Naive thymus-derived CD4-positive, alpha-beta T cell (primary cell): ENCODE measurements at regions not wholly inside any gene's neighbourhood (a gene's known extent, or its start where the extent isn't known, plus 50 kb on each side); places are given as distances from the start of the nearest gene placed in this dataset.

Experiments
- ATAC-seq: fragments of 150-1000 bp; cut with Tn5 transposase; 2 replicates; pipeline ENCODE4 v1.10.0; 2021; ENCODE audit warnings: mild to moderate bottlenecking, moderate library complexity
- CTCF ChIA-PET: fragments of 350-600 bp; sonication (Branson Sonifier 250); formaldehyde crosslinking; loops from one replicate; lab custom pipeline; 2021; ENCODE audit warnings: antibody characterized with exemption; lab: Charles Lee
- POLR2A ChIA-PET: fragments of 350-600 bp; sonication (Branson Sonifier 250); formaldehyde crosslinking; loops from one replicate; lab custom pipeline; 2021; ENCODE audit warnings: antibody characterized with exemption, inconsistent platforms; lab: Charles Lee
- DNase-seq, 9 donors: peaks; one replicate each; pipeline versions ENCODE4 v3.0.0 to v3.0.0-alpha.2; 2020 to 2022; ENCODE audit warnings: mixed read lengths in 1 of 9
- H3K27ac ChIP-seq: one replicate; pipeline ENCODE4 v1.7.0; 2013; ENCODE audit warnings: mild to moderate bottlenecking, low read depth, low read length, moderate library complexity
- H3K27me3 ChIP-seq, 2 donors: one replicate each; pipeline ENCODE4 v1.7.0; 2013; ENCODE audit warnings: low read length in 2 of 2, mild to moderate bottlenecking in 2 of 2, moderate library complexity in 2 of 2; ENCODE audit not compliant: control insufficient read depth in 2 of 2, insufficient read depth in 2 of 2
- H3K36me3 ChIP-seq, 3 experiments: 1 replicate in 2 of 3; 2 replicates in 1 of 3; pipeline ENCODE4 v1.7.0; 2013; ENCODE audit warnings: low read length in 3 of 3, mild to moderate bottlenecking in 3 of 3, moderate library complexity in 1 of 3; ENCODE audit not compliant: insufficient read depth in 3 of 3, control insufficient read depth in 2 of 3
- H3K4me1 ChIP-seq, 2 donors: one replicate each; pipeline ENCODE4 v1.7.0; 2013; ENCODE audit warnings: low read length in 2 of 2, mild to moderate bottlenecking in 2 of 2, moderate library complexity in 1 of 2; ENCODE audit not compliant: control insufficient read depth in 2 of 2, insufficient read depth in 2 of 2
- H3K4me3 ChIP-seq: 2 replicates; pipeline ENCODE4 v1.7.0; 2013; ENCODE audit warnings: mild to moderate bottlenecking, low read length
- H3K9me3 ChIP-seq, 3 experiments: 1 replicate in 2 of 3; 2 replicates in 1 of 3; pipeline ENCODE4 v1.7.0; 2013; ENCODE audit warnings: low read length in 3 of 3; ENCODE audit not compliant: control insufficient read depth in 2 of 3
- H3K27ac Mint-ChIP-seq, 9 donors: one replicate each; pipeline ENCODE4 v1.8.0; 2020 to 2022; ENCODE audit warnings: mixed read lengths in 9 of 9, mild to moderate bottlenecking in 8 of 9, moderate library complexity in 5 of 9, inconsistent platforms in 2 of 9
- H3K27me3 Mint-ChIP-seq, 5 donors: one replicate each; pipeline ENCODE4 v1.8.0; 2021 to 2022; ENCODE audit warnings: mixed read lengths in 5 of 5, mild to moderate bottlenecking in 1 of 5
- H3K36me3 Mint-ChIP-seq, 5 donors: one replicate each; pipeline ENCODE4 v1.8.0; 2020 to 2022; ENCODE audit warnings: mixed read lengths in 5 of 5, mild to moderate bottlenecking in 3 of 5, inconsistent platforms in 1 of 5
- H3K4me1 Mint-ChIP-seq, 7 donors: one replicate each; pipeline ENCODE4 v1.8.0; 2020 to 2022; ENCODE audit warnings: mixed read lengths in 7 of 7, mild to moderate bottlenecking in 3 of 7, inconsistent platforms in 1 of 7
- H3K4me3 Mint-ChIP-seq, 10 donors: one replicate each; pipeline ENCODE4 v1.8.0; 2020 to 2022; ENCODE audit warnings: mild to moderate bottlenecking in 10 of 10, mixed read lengths in 10 of 10, moderate library complexity in 6 of 10, inconsistent platforms in 2 of 10
- H3K9me3 Mint-ChIP-seq, 11 donors: one replicate each; pipeline ENCODE4 v1.8.0; 2020 to 2022; ENCODE audit warnings: mixed read lengths in 11 of 11, mild to moderate bottlenecking in 4 of 11, inconsistent platforms in 1 of 11, moderate library complexity in 1 of 11
- intact Hi-C, 2 donors: fragments of 100-400 bp; cut with micrococcal nuclease; formaldehyde crosslinking; loops; one replicate each; pipeline ENCODE4 v1.15.1; 2023

- H3K27ac Mint-ChIP-seq, result no peak overlapping the region
- no peaks in the 10 kb centered on the region for H3K4me1 ChIP-seq
- no peaks in the 10 kb centered on the region for H3K36me3 Mint-ChIP-seq
- no peaks in the 10 kb centered on the region for H3K27me3 ChIP-seq
- no peak overlapping the region for H3K4me3 ChIP-seq
- H3K4me1 Mint-ChIP-seq, result no peaks in the 10 kb centered on the region
- no peak overlapping the region for H3K27ac ChIP-seq
- ATAC-seq (no peak), DNase-seq (no peak)
- ChIA-PET POLR2A (no interaction called here), CTCF (no interaction called here)
- H3K36me3 ChIP-seq, result no peaks in the 10 kb centered on the region
- peaks cover 0 to 10% (median 2%) of the 10 kb centered on the region in 11 donors for H3K9me3 Mint-ChIP-seq
- no peak overlapping the region for H3K4me3 Mint-ChIP-seq
- H3K9me3 ChIP-seq, result no peaks in the 10 kb centered on the region
- intact Hi-C loops, result no loop called here
- no peaks in the 10 kb centered on the region for H3K27me3 Mint-ChIP-seq
These were observed 677.9 kb downstream of the DTWD2 start for GRCh38 chr5:118310401-118310800.

GRCh38 chr5:118303296-118303695, 685.1 kb downstream of the DTWD2 start:
- intact Hi-C loops, result no loop called here
- Mint-ChIP-seq H3K27ac (no peak overlapping the region), H3K36me3 (no peaks in the 10 kb centered on the region), H3K9me3 (peaks cover 0 to 10% (median 2%) of the 10 kb centered on the region in 11 donors), H3K4me3 (no peak overlapping the region), H3K4me1 (no peaks in the 10 kb centered on the region), H3K27me3 (no peaks in the 10 kb centered on the region)
- no peaks in the 10 kb centered on the region for H3K36me3 ChIP-seq
- no peak for ATAC-seq
- no peaks in the 10 kb centered on the region for H3K9me3 ChIP-seq
- no peaks in the 10 kb centered on the region for H3K4me1 ChIP-seq
- H3K27me3 ChIP-seq, result no peaks in the 10 kb centered on the region
- no peak for DNase-seq
- H3K4me3 ChIP-seq, result no peak overlapping the region
- no peak overlapping the region for H3K27ac ChIP-seq
- CTCF ChIA-PET, result no interaction called here
- POLR2A ChIA-PET, result no interaction called here

- intact Hi-C loops, result no loop called here
- Histone ChIP-seq H3K4me3 (no peak overlapping the region), H3K36me3 (no peaks in the 10 kb centered on the region), H3K27ac (no peak overlapping the region), H3K9me3 (no peaks in the 10 kb centered on the region), H3K27me3 (no peaks in the 10 kb centered on the region), H3K4me1 (no peaks in the 10 kb centered on the region)
- ChIA-PET POLR2A (no interaction called here), CTCF (no interaction called here)
- no peaks in the 10 kb centered on the region for H3K4me1 Mint-ChIP-seq
- DNase-seq (no peak), ATAC-seq (no peak)
- H3K4me3 Mint-ChIP-seq, result no peak overlapping the region
- H3K9me3 Mint-ChIP-seq, result peaks cover 0 to 10% (median under 1%) of the 10 kb centered on the region in 11 donors
- H3K36me3 Mint-ChIP-seq, result no peaks in the 10 kb centered on the region
- H3K27me3 Mint-ChIP-seq, result no peaks in the 10 kb centered on the region
- no peak overlapping the region for H3K27ac Mint-ChIP-seq
These were observed 685.6 kb downstream of the DTWD2 start for GRCh38 chr5:118302786-118303185.

GRCh38 chr5:118301696-118302095, 686.7 kb downstream of the DTWD2 start:
- no peaks in the 10 kb centered on the region for H3K36me3 ChIP-seq
- H3K27ac Mint-ChIP-seq, result no peak overlapping the region
- H3K4me3 Mint-ChIP-seq, result no peak overlapping the region
- H3K4me1 Mint-ChIP-seq, result no peaks in the 10 kb centered on the region
- no peaks in the 10 kb centered on the region for H3K27me3 ChIP-seq
- no peak overlapping the region for H3K27ac ChIP-seq
- intact Hi-C loops, result no loop called here
- ATAC-seq (no peak), DNase-seq (no peak)
- no peaks in the 10 kb centered on the region for H3K27me3 Mint-ChIP-seq
- peaks cover 0 to 10% (median 0%) of the 10 kb centered on the region in 11 donors for H3K9me3 Mint-ChIP-seq
- no peaks in the 10 kb centered on the region for H3K36me3 Mint-ChIP-seq
- H3K4me3 ChIP-seq, result no peak overlapping the region
- ChIA-PET CTCF (interaction anchor here (0.7 kb wide), 1 partner anchor 92 kb away, joined by 3 read pairs; no protein-coding TSS in a partner anchor), POLR2A (no interaction called here)
- H3K9me3 ChIP-seq, result no peaks in the 10 kb centered on the region
- no peaks in the 10 kb centered on the region for H3K4me1 ChIP-seq

- Histone ChIP-seq H3K4me1 (no peaks in the 10 kb centered on the region), H3K9me3 (no peaks in the 10 kb centered on the region), H3K36me3 (no peaks in the 10 kb centered on the region), H3K4me3 (no peak overlapping the region), H3K27me3 (no peaks in the 10 kb centered on the region), H3K27ac (no peak overlapping the region)
- intact Hi-C loops, result no loop called here
- H3K9me3 Mint-ChIP-seq, result peaks cover 0 to 11% (median 0%) of the 10 kb centered on the region in 11 donors
- no peaks in the 10 kb centered on the region for H3K4me1 Mint-ChIP-seq
- CTCF ChIA-PET, result no interaction called here
- H3K27me3 Mint-ChIP-seq, result no peaks in the 10 kb centered on the region
- POLR2A ChIA-PET, result no interaction called here
- no peak overlapping the region for H3K4me3 Mint-ChIP-seq
- no peak for ATAC-seq
- no peaks in the 10 kb centered on the region for H3K36me3 Mint-ChIP-seq
- no peak overlapping the region for H3K27ac Mint-ChIP-seq
- DNase-seq, result no peak
These were observed 693.3 kb downstream of the DTWD2 start for GRCh38 chr5:118295045-118295444.

GRCh38 chr5:118293378-118293777, 695.0 kb downstream of the DTWD2 start:
- no peak for DNase-seq
- H3K27ac Mint-ChIP-seq, result no peak overlapping the region
- Histone ChIP-seq H3K4me3 (no peak overlapping the region), H3K4me1 (no peaks in the 10 kb centered on the region), H3K9me3 (no peaks in the 10 kb centered on the region), H3K36me3 (no peaks in the 10 kb centered on the region), H3K27ac (no peak overlapping the region), H3K27me3 (no peaks in the 10 kb centered on the region)
- ChIA-PET POLR2A (no interaction called here), CTCF (no interaction called here)
- intact Hi-C loops, result no loop called here
- no peaks in the 10 kb centered on the region for H3K4me1 Mint-ChIP-seq
- peaks cover 0 to 11% (median 0%) of the 10 kb centered on the region in 11 donors for H3K9me3 Mint-ChIP-seq
- no peak for ATAC-seq
- H3K36me3 Mint-ChIP-seq, result no peaks in the 10 kb centered on the region
- H3K27me3 Mint-ChIP-seq, result no peaks in the 10 kb centered on the region
- no peak overlapping the region for H3K4me3 Mint-ChIP-seq

GRCh38 chr5:118290204-118290603, 698.1 kb downstream of the DTWD2 start:
- ATAC-seq (no peak), DNase-seq (no peak)
- no peaks in the 10 kb centered on the region for H3K36me3 ChIP-seq
- H3K36me3 Mint-ChIP-seq, result peaks cover 0 to 3% (median 0%) of the 10 kb centered on the region in 5 donors
- peaks cover 0 to 12% (median 0%) of the 10 kb centered on the region in 11 donors for H3K9me3 Mint-ChIP-seq
- H3K4me3 ChIP-seq, result no peak overlapping the region
- H3K9me3 ChIP-seq, result no peaks in the 10 kb centered on the region
- H3K27ac Mint-ChIP-seq, result no peak overlapping the region
- H3K27me3 Mint-ChIP-seq, result no peaks in the 10 kb centered on the region
- no peaks in the 10 kb centered on the region for H3K4me1 Mint-ChIP-seq
- no peak overlapping the region for H3K4me3 Mint-ChIP-seq
- no peaks in the 10 kb centered on the region for H3K4me1 ChIP-seq
- intact Hi-C loops, result no loop called here
- POLR2A ChIA-PET, result no interaction called here
- H3K27ac ChIP-seq, result no peak overlapping the region
- no peaks in the 10 kb centered on the region for H3K27me3 ChIP-seq
- CTCF ChIA-PET, result no interaction called here
